ENCODE measurements at regions not wholly inside any gene's neighbourhood (a gene's known extent, or its start where the extent isn't known, plus 50 kb on each side); places are given as distances from the start of the nearest gene placed in this dataset.

DNA sequence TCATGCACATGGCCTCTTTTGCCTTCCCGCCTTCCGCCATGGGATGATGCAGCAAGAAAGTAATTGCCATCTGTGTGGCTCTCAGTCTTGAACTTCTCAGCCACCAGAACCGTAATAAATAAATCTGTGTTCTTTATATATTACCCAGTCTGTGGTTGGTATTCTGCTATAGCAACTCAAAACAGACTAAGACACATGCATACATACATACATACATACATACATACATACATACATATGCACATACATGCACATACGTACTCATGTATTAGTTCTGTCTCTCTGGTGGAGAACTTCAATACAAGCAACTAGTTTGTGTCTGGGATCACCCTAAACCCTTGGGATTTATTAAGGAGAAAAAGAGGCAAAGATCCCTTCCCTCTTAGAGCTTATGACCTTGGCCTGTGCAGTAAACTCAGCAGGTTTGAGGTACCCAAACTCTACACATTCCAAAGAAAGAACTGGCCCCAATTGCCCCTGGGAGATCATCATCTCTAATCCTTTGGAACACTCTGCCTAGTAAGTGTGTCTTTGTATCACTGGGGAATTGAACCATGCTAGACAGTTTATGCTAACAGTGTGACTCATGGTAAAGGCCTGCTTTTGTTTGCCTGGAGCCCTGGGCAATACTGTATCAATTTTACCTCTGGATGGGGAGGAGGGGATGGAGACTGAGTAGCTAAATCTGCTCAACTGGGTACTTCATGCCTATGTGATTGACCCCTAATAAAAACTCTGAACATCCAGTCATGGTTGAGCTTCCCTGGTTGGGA lies 115.6 kb upstream of the LMCD1 start:
- Histone ChIP-seq H3K9me3 (no peaks in the 10 kb centered on the region), H3K27me3 (no peaks in the 10 kb centered on the region), H3K4me3 (ENCODE audit: low read depth, low read length) (no peak overlapping the region), H3K36me3 (no peaks in the 10 kb centered on the region), H3K4me1 (no peaks in the 10 kb centered on the region)
- TF ChIP-seq, protein P1, sequence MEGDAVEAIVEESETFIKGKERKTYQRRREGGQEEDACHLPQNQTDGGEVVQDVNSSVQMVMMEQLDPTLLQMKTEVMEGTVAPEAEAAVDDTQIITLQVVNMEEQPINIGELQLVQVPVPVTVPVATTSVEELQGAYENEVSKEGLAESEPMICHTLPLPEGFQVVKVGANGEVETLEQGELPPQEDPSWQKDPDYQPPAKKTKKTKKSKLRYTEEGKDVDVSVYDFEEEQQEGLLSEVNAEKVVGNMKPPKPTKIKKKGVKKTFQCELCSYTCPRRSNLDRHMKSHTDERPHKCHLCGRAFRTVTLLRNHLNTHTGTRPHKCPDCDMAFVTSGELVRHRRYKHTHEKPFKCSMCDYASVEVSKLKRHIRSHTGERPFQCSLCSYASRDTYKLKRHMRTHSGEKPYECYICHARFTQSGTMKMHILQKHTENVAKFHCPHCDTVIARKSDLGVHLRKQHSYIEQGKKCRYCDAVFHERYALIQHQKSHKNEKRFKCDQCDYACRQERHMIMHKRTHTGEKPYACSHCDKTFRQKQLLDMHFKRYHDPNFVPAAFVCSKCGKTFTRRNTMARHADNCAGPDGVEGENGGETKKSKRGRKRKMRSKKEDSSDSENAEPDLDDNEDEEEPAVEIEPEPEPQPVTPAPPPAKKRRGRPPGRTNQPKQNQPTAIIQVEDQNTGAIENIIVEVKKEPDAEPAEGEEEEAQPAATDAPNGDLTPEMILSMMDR (IDR thresholded peaks at IDR 0.05; ENCODE audit: low read depth, low read length): no peak
- no peak for DNase-seq

DNA sequence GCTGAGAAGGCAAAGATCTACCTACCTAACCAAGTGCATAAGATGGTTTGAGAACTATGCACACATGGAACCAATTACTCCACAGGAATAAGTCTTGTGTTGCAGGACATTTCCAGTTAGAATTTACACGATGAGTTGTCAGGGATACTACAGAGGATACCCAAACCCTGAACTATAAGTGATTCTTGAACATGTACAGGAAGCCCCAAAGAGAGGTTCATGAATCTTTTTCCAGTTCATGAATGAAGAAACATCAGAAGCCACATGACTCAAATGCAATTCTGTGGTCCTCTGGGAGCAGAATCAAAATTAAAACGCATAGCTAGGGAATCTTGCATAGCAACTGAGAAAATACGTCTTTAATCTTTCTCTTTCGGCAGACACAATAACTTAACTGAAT lies 114.1 kb upstream of the LMCD1 start:
- Histone ChIP-seq H3K27me3 (no peaks in the 10 kb centered on the region), H3K4me1 (no peaks in the 10 kb centered on the region), H3K9me3 (no peaks in the 10 kb centered on the region), H3K4me3 (ENCODE audit: low read depth, low read length) (no peak overlapping the region), H3K36me3 (no peaks in the 10 kb centered on the region)
- no peak for DNase-seq
- TF ChIP-seq, protein P1 (IDR thresholded peaks at IDR 0.05; ENCODE audit: low read depth, low read length): no peak

DNA sequence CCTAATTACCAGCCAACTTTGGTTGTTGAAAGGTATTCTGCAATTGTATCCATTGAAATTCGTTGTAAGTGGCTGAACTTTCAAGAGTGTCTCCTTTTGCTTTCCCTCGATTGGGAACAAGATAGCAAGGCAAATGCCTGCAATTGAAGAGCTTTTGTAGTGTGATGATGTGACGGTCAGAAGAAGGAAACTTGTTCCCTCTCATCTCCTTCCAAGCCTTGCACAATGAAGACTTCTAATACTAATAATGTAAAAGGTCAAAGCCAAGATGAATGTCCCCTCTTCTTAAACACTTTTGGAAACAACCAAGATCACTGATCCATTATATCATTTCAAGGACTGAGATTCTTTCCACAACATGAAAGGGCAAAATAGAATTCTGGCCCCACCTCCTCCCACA lies 101.9 kb upstream of the LMCD1 start:
- Histone ChIP-seq H3K9me3 (no peaks in the 10 kb centered on the region), H3K4me3 (ENCODE audit: low read depth, low read length) (no peak overlapping the region), H3K36me3 (no peaks in the 10 kb centered on the region), H3K27me3 (no peaks in the 10 kb centered on the region), H3K4me1 (no peaks in the 10 kb centered on the region)
- DNase-seq: no peak
- TF ChIP-seq, protein P1 (IDR thresholded peaks at IDR 0.05; ENCODE audit: low read depth, low read length): no peak

DNA sequence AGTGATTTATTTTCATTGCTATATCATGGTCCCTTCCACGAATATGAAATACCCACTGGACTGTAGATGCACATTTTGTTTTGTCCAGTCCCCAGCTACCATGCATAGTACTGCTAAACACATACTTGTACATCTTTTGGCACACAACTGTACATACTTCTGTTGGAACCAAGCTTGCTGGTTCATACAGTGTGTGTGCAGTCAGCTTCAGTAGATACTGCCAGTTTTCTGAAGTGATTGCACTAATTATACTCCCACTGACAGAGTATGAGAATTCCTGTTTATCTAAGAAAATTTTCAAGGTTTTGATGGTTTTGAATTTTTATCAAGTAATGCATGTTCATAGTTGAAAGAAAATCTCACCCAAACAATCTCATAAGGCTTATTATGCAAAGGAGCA lies 100.7 kb upstream of the LMCD1 start:
- no peaks in the 10 kb centered on the region for H3K36me3 ChIP-seq
- no peak overlapping the region for H3K4me3 ChIP-seq (ENCODE audit: low read depth, low read length)
- no peaks in the 10 kb centered on the region for H3K27me3 ChIP-seq

DNA sequence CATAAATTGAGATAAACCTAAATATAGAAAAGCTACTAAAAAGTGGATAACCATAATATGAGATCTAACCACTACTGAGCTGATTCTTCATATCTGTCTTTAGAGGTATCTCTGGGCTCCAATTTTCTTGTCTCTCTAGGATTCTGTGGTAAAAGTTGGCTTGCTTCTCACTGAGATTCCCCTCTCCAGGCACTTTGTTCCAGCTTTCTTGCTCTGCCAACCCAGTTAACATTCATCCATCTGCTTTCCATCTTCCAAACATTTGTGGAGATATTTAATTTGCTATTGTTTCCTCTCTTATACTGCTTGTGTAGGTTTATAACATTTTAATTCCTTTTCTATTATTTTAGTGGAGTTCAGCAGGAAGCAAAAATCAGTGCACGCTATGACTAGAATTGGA lies 97.6 kb upstream of the LMCD1 start:
- H3K27me3 ChIP-seq: no peaks in the 10 kb centered on the region
- H3K4me1 ChIP-seq: no peaks in the 10 kb centered on the region
- no peaks in the 10 kb centered on the region for H3K36me3 ChIP-seq
- no peak overlapping the region for H3K4me3 ChIP-seq (ENCODE audit: low read depth, low read length)
- DNase-seq: no peak
- H3K9me3 ChIP-seq: no peaks in the 10 kb centered on the region
- TF ChIP-seq, protein P1 (IDR thresholded peaks at IDR 0.05; ENCODE audit: low read depth, low read length): no peak

More for the DNA sequence above, 100.7 kb upstream of the LMCD1 start:
- H3K4me1 ChIP-seq: no peaks in the 10 kb centered on the region
- no peak for DNase-seq
- TF ChIP-seq, protein P1 (IDR thresholded peaks at IDR 0.05; ENCODE audit: low read depth, low read length): no peak
- no peaks in the 10 kb centered on the region for H3K9me3 ChIP-seq

DNA sequence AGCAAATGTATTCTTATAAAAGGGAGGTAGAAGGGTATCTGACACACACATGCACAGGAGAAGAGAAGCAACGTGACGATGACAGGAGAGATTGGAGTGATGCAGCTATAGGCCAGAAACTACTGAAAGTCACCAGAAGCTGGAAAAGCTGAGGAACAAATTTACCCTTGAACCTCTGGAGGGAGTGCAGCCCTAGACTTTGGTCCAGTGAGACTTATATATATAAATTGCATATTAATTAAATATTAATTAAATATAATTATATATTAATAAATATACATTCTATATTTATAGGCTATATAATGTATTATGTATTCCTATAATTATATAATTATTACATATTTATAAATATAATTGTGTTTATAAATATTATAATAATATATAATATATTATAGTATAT lies 96.5 kb upstream of the LMCD1 start:
- no peak for DNase-seq
- no peaks in the 10 kb centered on the region for H3K27me3 ChIP-seq
- H3K36me3 ChIP-seq: no peaks in the 10 kb centered on the region
- TF ChIP-seq, protein P1 (IDR thresholded peaks at IDR 0.05; ENCODE audit: low read depth, low read length): no peak
- no peaks in the 10 kb centered on the region for H3K4me1 ChIP-seq
- H3K9me3 ChIP-seq: no peaks in the 10 kb centered on the region
- H3K4me3 ChIP-seq (ENCODE audit: low read depth, low read length): no peak overlapping the region
